Fibroblast of mammary gland (primary cell): ENCODE measurements at regions not wholly inside any gene's neighbourhood (a gene's known extent, or its start where the extent isn't known, plus 50 kb on each side); places are given as distances from the start of the nearest gene placed in this dataset.

Source experiments
- DNase-seq: peaks from one replicate; pipeline ENCODE4 v3.0.0-alpha.2; 2010; ENCODE audit warnings: low read depth
- H3K4me3 ChIP-seq: 2 replicates; pipeline ENCODE4 v1.5.1; 2011; ENCODE audit warnings: low read depth, mild to moderate bottlenecking, low read length, moderate library complexity; ENCODE audit not compliant: control insufficient read depth
- CTCF ChIP-seq: conservative IDR thresholded peaks from 2 replicates; pipeline ENCODE4 v1.5.1; 2011; ENCODE audit warnings: low read depth, low read length, inconsistent platforms; ENCODE audit not compliant: control insufficient read depth, insufficient read depth

- no peak for TF ChIP-seq CTCF
- no peak for DNase-seq
These were observed 511.3 kb downstream of the NPHP4 start for GRCh38 chr1:5480906-5481305.

GRCh38 chr1:5479876-5480646, 512.2 kb downstream of the NPHP4 start:
- TF ChIP-seq CTCF: no peak
- no peak overlapping the region for H3K4me3 ChIP-seq
- no peak for DNase-seq

More at GRCh38 chr1:5480906-5481305, 511.3 kb downstream of the NPHP4 start:
- H3K4me3 ChIP-seq: no peak overlapping the region

- H3K4me3 ChIP-seq: no peak overlapping the region
- TF ChIP-seq CTCF: no peak
- DNase-seq: no peak
These were observed 513.3 kb downstream of the NPHP4 start for GRCh38 chr1:5478961-5479360.

GRCh38 chr1:5478156-5478695, 514.0 kb downstream of the NPHP4 start:
- DNase-seq: no peak
- no peak overlapping the region for H3K4me3 ChIP-seq
- TF ChIP-seq CTCF: no peak

GRCh38 chr1:5477716-5478115, 514.5 kb downstream of the NPHP4 start:
- H3K4me3 ChIP-seq: no peak overlapping the region
- DNase-seq: no peak
- no peak for TF ChIP-seq CTCF

- no peak for DNase-seq
- H3K4me3 ChIP-seq: no peak overlapping the region
- no peak for TF ChIP-seq CTCF
These were observed 516.7 kb downstream of the NPHP4 start for GRCh38 chr1:5475572-5475971.
